ENCODE measurements at regions not wholly inside any gene's neighbourhood (a gene's known extent, or its start where the extent isn't known, plus 50 kb on each side); places are given as distances from the start of the nearest gene placed in this dataset.
A peak's percentile ranks its signal among the peaks of the same experiment; 100 is the strongest.

- TF ChIP-seq, protein P1, sequence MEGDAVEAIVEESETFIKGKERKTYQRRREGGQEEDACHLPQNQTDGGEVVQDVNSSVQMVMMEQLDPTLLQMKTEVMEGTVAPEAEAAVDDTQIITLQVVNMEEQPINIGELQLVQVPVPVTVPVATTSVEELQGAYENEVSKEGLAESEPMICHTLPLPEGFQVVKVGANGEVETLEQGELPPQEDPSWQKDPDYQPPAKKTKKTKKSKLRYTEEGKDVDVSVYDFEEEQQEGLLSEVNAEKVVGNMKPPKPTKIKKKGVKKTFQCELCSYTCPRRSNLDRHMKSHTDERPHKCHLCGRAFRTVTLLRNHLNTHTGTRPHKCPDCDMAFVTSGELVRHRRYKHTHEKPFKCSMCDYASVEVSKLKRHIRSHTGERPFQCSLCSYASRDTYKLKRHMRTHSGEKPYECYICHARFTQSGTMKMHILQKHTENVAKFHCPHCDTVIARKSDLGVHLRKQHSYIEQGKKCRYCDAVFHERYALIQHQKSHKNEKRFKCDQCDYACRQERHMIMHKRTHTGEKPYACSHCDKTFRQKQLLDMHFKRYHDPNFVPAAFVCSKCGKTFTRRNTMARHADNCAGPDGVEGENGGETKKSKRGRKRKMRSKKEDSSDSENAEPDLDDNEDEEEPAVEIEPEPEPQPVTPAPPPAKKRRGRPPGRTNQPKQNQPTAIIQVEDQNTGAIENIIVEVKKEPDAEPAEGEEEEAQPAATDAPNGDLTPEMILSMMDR (IDR thresholded peaks at IDR 0.05 in 4 of 5, conservative IDR thresholded peaks at IDR 0.05 in 1 of 5), result peak; percentile 50 to 73 (median 71)
- no peak for TF ChIP-seq POLR2A (IDR thresholded peaks at IDR 0.05)
Observed at GRCh38 chr7:130831817-130832481, 97.9 kb upstream of the KLF14 start.

Data from gastrocnemius medialis (tissue), 4 donors.